HEK293T (cell line): ENCODE measurements at regions not wholly inside any gene's neighbourhood (a gene's known extent, or its start where the extent isn't known, plus 50 kb on each side); places are given as distances from the start of the nearest gene placed in this dataset.

Experiments used
- ARNT ChIP-seq: fragments of 450-650 bp; IDR thresholded peaks from 2 replicates; pipeline ENCODE4 v1.6.1; 2017; ENCODE audit warnings: mild to moderate bottlenecking
- FOXA1 ChIP-seq: fragments of 450-650 bp; IDR thresholded peaks from 2 replicates; pipeline ENCODE4 v1.6.1; 2016; ENCODE audit warnings: mild to moderate bottlenecking

DNA sequence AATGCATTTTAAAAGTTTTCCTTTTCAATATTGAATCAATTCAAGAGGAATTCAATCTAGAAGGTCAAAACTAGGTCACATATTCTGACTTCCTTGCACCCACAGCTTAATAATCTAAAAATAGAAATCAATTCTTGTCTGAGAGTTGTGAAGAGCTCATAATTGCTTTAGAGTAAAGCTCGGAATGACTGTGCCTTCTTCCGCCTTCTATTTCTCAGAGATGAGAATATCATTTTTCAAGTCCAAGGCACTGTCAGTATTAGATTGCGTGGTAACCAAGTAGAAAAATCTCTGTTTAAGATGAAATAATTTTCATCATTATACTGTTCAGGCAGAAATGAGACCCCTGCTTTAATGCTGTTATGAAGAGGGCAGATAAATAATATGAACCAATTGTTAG lies 272.2 kb upstream of the NFE2L3 start:
- TF ChIP-seq ARNT = no peak
- TF ChIP-seq FOXA1 = no peak
